H1 (cell line): ENCODE measurements at regions not wholly inside any gene's neighbourhood (a gene's known extent, or its start where the extent isn't known, plus 50 kb on each side); places are given as distances from the start of the nearest gene placed in this dataset.
"Not testable (repeated sequence)": the region's sequence is repeated elsewhere in the genome, so short reads cannot be mapped to it uniquely, and the experiment has no call there.

Experiments used
- CTCF ChIA-PET: fragments of 300-600 bp; sonication (Branson Sonifier 250); formaldehyde crosslinking; loops from one replicate; lab custom pipeline; 2021; ENCODE audit not compliant: partially characterized antibody; lab: Charles Lee
- POLR2A ChIA-PET: fragments of 300-600 bp; sonication (Branson Sonifier 250); formaldehyde crosslinking; loops from one replicate; lab custom pipeline; 2021; ENCODE audit warnings: inconsistent platforms; ENCODE audit not compliant: partially characterized antibody; lab: Charles Lee
- DNase-seq, 2 experiments: peaks; one replicate each; pipeline versions ENCODE4 v3.0.0 to v3.0.0-alpha.2; 2010 to 2022; ENCODE audit warnings: low spot score in 2 of 2, low read depth in 1 of 2, mixed read lengths in 1 of 2
- FAIRE-seq: peaks from 2 replicates; lab custom pipeline; 2011; peaks lifted over from hg19 to GRCh38; lab: Jason Lieb, UNC
- H2AFZ ChIP-seq: 2 replicates; pipeline ENCODE4 v1.8.1; 2012; ENCODE audit warnings: low read length, inconsistent platforms
- H2AK5ac ChIP-seq: 2 replicates; pipeline ENCODE4 v1.6.1; 2013; ENCODE audit warnings: low read depth, low read length
- H2BK120ac ChIP-seq: replicated peaks from 2 replicates; pipeline ENCODE3; 2013; ENCODE audit warnings: low read depth, low read length, inconsistent platforms
- H2BK12ac ChIP-seq: 2 replicates; pipeline ENCODE4 v1.6.1; 2013; ENCODE audit warnings: low read depth, low read length
- H2BK15ac ChIP-seq: 2 replicates; pipeline ENCODE4 v1.6.1; 2013; ENCODE audit warnings: low read length
- H2BK20ac ChIP-seq: 2 replicates; pipeline ENCODE4 v1.6.1; 2013; ENCODE audit warnings: low read length
- H2BK5ac ChIP-seq: 2 replicates; pipeline ENCODE4 v1.6.1; 2013; ENCODE audit warnings: low read depth, low read length
- H3K14ac ChIP-seq: 2 replicates; pipeline ENCODE4 v1.6.1; 2013; ENCODE audit warnings: inconsistent platforms; ENCODE audit not compliant: insufficient read length
- H3K18ac ChIP-seq: 2 replicates; pipeline ENCODE4 v1.6.1; 2013; ENCODE audit warnings: low read length; ENCODE audit errors: extremely low read depth
- H3K23ac ChIP-seq: 2 replicates; pipeline ENCODE4 v1.6.1; 2013; ENCODE audit warnings: inconsistent platforms; ENCODE audit not compliant: insufficient read length
- H3K23me2 ChIP-seq: 2 replicates; pipeline ENCODE4 v1.6.1; 2013; ENCODE audit warnings: low read depth, low read length
- H3K27ac ChIP-seq: 2 replicates; pipeline ENCODE4 v1.6.1; 2011; ENCODE audit warnings: low read depth, low read length, inconsistent platforms
- H3K27me3 ChIP-seq, 4 experiments: replicated peaks in 1 of 4; 1 replicate in 1 of 4; 2 replicates in 3 of 4; pipeline versions ENCODE4 v1.6.1 to v1.8.1; 2011 to 2013; ENCODE audit warnings: low read length in 3 of 4, mild to moderate bottlenecking in 3 of 4, inconsistent platforms in 2 of 4, mixed read lengths in 2 of 4, moderate library complexity in 1 of 4; ENCODE audit not compliant: control insufficient read depth in 3 of 4, insufficient read depth in 3 of 4; ENCODE audit errors: extremely low read depth in 1 of 4
- H3K36me3 ChIP-seq, 4 experiments: 2 replicates each; pipeline versions ENCODE4 v1.6.1 to v1.8.1; 2011 to 2013; ENCODE audit warnings: mild to moderate bottlenecking in 4 of 4, low read length in 3 of 4, moderate library complexity in 2 of 4, control low read depth in 1 of 4, inconsistent platforms in 1 of 4; ENCODE audit not compliant: insufficient read depth in 4 of 4, control insufficient read depth in 2 of 4
- H3K4ac ChIP-seq: replicated peaks from 2 replicates; pipeline ENCODE3; 2013; ENCODE audit warnings: low read length, low read depth, mixed read lengths, inconsistent platforms; ENCODE audit not compliant: insufficient read length
- H3K4me1 ChIP-seq, 4 experiments: replicated peaks in 1 of 4; 1 replicate in 1 of 4; 2 replicates in 3 of 4; pipeline versions ENCODE4 v1.6.1 to v1.8.1; 2011 to 2013; ENCODE audit warnings: low read length in 3 of 4, inconsistent platforms in 2 of 4, mixed read lengths in 1 of 4; ENCODE audit not compliant: insufficient read depth in 4 of 4, control insufficient read depth in 3 of 4
- H3K4me2 ChIP-seq, 2 experiments: 2 replicates each; pipeline versions ENCODE4 v1.6.1 to v1.8.1; 2011 to 2013; ENCODE audit warnings: low read depth in 2 of 2, low read length in 2 of 2, control low read depth in 1 of 2, inconsistent platforms in 1 of 2, mild to moderate bottlenecking in 1 of 2; ENCODE audit not compliant: insufficient read depth in 1 of 2
- H3K4me3 ChIP-seq, 4 experiments: fragments of 200-600, 300-600 bp in 1 of 4; sonication (generic), shearing (Covaris generic), sonication (Bioruptor Twin) in 1 of 4; 2 replicates each; pipeline versions ENCODE4 v1.5.1 to v1.8.1; 2011 to 2016; ENCODE audit warnings: low read length in 4 of 4, low read depth in 3 of 4, control low read depth in 2 of 4, inconsistent platforms in 2 of 4, mild to moderate bottlenecking in 2 of 4, mixed read lengths in 1 of 4, moderate library complexity in 1 of 4; ENCODE audit not compliant: insufficient read depth in 2 of 4; ENCODE audit errors: extremely low read depth in 1 of 4
- H3K56ac ChIP-seq: replicated peaks from 2 replicates; pipeline ENCODE3; 2013; ENCODE audit warnings: low read depth, mild to moderate bottlenecking, mixed read lengths, low read length, inconsistent platforms; ENCODE audit not compliant: insufficient read length
- H3K79me1 ChIP-seq: 2 replicates; pipeline ENCODE4 v1.6.1; 2013; ENCODE audit warnings: low read depth, low read length, control low read depth
- H3K79me2 ChIP-seq, 2 experiments: 2 replicates each; pipeline versions ENCODE4 v1.6.1 to v1.8.1; 2012 to 2013; ENCODE audit warnings: low read length in 2 of 2, mild to moderate bottlenecking in 2 of 2, inconsistent platforms in 1 of 2; ENCODE audit not compliant: insufficient read depth in 2 of 2, control insufficient read depth in 1 of 2
- H3K9ac ChIP-seq, 4 experiments: replicated peaks in 1 of 4; 1 replicate in 1 of 4; 2 replicates in 3 of 4; pipeline versions ENCODE4 v1.6.1 to v1.8.1; 2011 to 2013; ENCODE audit warnings: low read depth in 3 of 4, low read length in 3 of 4, control low read depth in 2 of 4, mild to moderate bottlenecking in 2 of 4, moderate library complexity in 2 of 4, inconsistent platforms in 1 of 4; ENCODE audit errors: extremely low read depth in 1 of 4
- H3K9me3 ChIP-seq, 2 experiments: 2 replicates each; pipeline versions ENCODE4 v1.6.1 to v1.8.1; 2012 to 2013; ENCODE audit warnings: mild to moderate bottlenecking in 2 of 2, moderate library complexity in 2 of 2, control low read depth in 1 of 2, inconsistent platforms in 1 of 2, low read depth in 1 of 2, low read length in 1 of 2, mixed read lengths in 1 of 2; ENCODE audit not compliant: insufficient read depth in 2 of 2
- H4K20me1 ChIP-seq, 2 experiments: replicated peaks in 1 of 2; 2 replicates each; pipeline versions ENCODE3 to v1.8.1; 2011 to 2013; ENCODE audit warnings: inconsistent platforms in 2 of 2, low read length in 2 of 2, mild to moderate bottlenecking in 1 of 2; ENCODE audit not compliant: insufficient read depth in 2 of 2, control insufficient read depth in 1 of 2
- H4K5ac ChIP-seq: 2 replicates; pipeline ENCODE4 v1.6.1; 2013; ENCODE audit warnings: low read length, low read depth, mixed read lengths, inconsistent platforms; ENCODE audit not compliant: insufficient read length
- H4K8ac ChIP-seq: 2 replicates; pipeline ENCODE4 v1.8.0; 2013; ENCODE audit warnings: mild to moderate bottlenecking, moderate library complexity, low read length, inconsistent platforms; ENCODE audit not compliant: insufficient read depth; ENCODE audit errors: extremely low read depth
- H4K91ac ChIP-seq: replicated peaks from 2 replicates; pipeline ENCODE3; 2013; ENCODE audit warnings: low read length, mixed read lengths, inconsistent platforms; ENCODE audit not compliant: insufficient read length
- WGBS, 2 experiments: shearing (Covaris generic) in 1 of 2; methylation state at CpG; one replicate each; pipeline versions ENCODE4 v1.1.6 to v1.1.7; 2013 to 2015; ENCODE audit warnings: low lambda C conversion rate in 2 of 2, mixed read lengths in 2 of 2, inconsistent platforms in 1 of 2, low coverage in 1 of 2, missing lambda C conversion rate in 1 of 2; ENCODE audit not compliant: insufficient replicate concordance in 2 of 2, insufficient coverage in 1 of 2, insufficient read length in 1 of 2; ENCODE audit errors: extremely low coverage in 1 of 2, missing lambda C conversion rate in 1 of 2; 5-methylcytosine and 5-hydroxymethylcytosine counted together

DNA sequence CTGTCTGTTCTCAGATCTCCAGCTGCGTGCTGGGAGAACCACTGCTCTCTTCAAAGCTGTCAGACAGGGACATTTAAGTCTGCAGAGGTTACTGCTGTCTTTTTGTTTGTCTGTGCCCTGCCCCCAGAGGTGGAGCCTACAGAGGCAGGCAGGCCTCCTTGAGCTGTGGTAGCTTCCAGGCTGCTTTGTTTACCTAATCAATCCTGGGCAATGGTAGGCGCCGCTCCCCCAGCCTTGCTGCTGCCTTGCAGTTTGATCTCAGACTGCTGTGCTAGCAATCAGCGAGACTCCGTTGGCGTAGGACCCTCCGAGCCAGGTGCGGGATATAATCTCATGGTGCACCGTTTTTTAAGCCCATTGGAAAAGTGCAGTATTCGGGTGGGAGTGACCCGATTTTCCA, 1240.0 kb downstream of the EFNA5 start:
- CTCF ChIA-PET, H3K14ac ChIP-seq, H3K9me3 ChIP-seq, H2BK20ac ChIP-seq, H3K23ac ChIP-seq, H3K56ac ChIP-seq, H3K23me2 ChIP-seq, H2AFZ ChIP-seq, H3K9ac ChIP-seq, POLR2A ChIA-PET, H2BK15ac ChIP-seq, DNase-seq, H2BK5ac ChIP-seq, H3K4me3 ChIP-seq, H2AK5ac ChIP-seq, H3K27ac ChIP-seq, H2BK12ac ChIP-seq, FAIRE-seq, H3K4me1 ChIP-seq, H3K18ac ChIP-seq, H2BK120ac ChIP-seq, H3K36me3 ChIP-seq, H4K20me1 ChIP-seq, H4K8ac ChIP-seq, H4K91ac ChIP-seq, H4K5ac ChIP-seq, H3K4ac ChIP-seq, H3K4me2 ChIP-seq, H3K27me3 ChIP-seq, H3K79me2 ChIP-seq, H3K79me1 ChIP-seq: not testable (repeated sequence)
- 94% methylated on average over 4 of the region's 11 CpGs; no CpG with 5 or more reads in 1 of the 2 experiments for WGBS, 2 experiments
